ENCODE measurements at regions not wholly inside any gene's neighbourhood (a gene's known extent, or its start where the extent isn't known, plus 50 kb on each side); places are given as distances from the start of the nearest gene placed in this dataset.

GRCh38 chr5:115409094-115409493, 112.6 kb upstream of the CCDC112 start:
- no peak for TF ChIP-seq POLR2AphosphoS5 (IDR thresholded peaks at IDR 0.05)
- TF ChIP-seq CTCF (IDR thresholded peaks at IDR 0.05), result no peak
- TF ChIP-seq POLR2A (IDR thresholded peaks at IDR 0.05), result no peak

All from suprapubic skin (tissue), 4 donors.